ENCODE measurements at regions not wholly inside any gene's neighbourhood (a gene's known extent, or its start where the extent isn't known, plus 50 kb on each side); places are given as distances from the start of the nearest gene placed in this dataset.

- Histone ChIP-seq H3K27me3 (replicated peaks) (no peaks in the 10 kb centered on the region), H3K27ac (no peak overlapping the region), H3K9me3 (replicated peaks) (peaks cover 3% of the 10 kb centered on the region; the same call in 1 of the 2 replicates), H3K4me3 (no peak overlapping the region), H3K4me1 (replicated peaks) (no peaks in the 10 kb centered on the region), H3K36me3 (no peaks in the 10 kb centered on the region)
- no peak for DNase-seq (ENCODE audit: low read depth in 1 of 2, low spot score in 2 of 2)
These were observed 104.1 kb upstream of the MROH9 start for GRCh38 chr1:170831276-170831675.

- H3K9me3 ChIP-seq (replicated peaks): peaks cover 3% of the 10 kb centered on the region; the same call in 1 of the 2 replicates
- H3K4me3 ChIP-seq: no peak overlapping the region
- no peak overlapping the region for H3K27ac ChIP-seq
- no peaks in the 10 kb centered on the region for H3K4me1 ChIP-seq (replicated peaks)
- no peak for DNase-seq (ENCODE audit: low read depth in 1 of 2, low spot score in 2 of 2)
- H3K36me3 ChIP-seq: no peaks in the 10 kb centered on the region
- H3K27me3 ChIP-seq (replicated peaks): no peaks in the 10 kb centered on the region
These were observed 99.2 kb upstream of the MROH9 start for GRCh38 chr1:170836141-170836540.

- no peak for DNase-seq (ENCODE audit: low read depth in 1 of 2, low spot score in 2 of 2)
- no peaks in the 10 kb centered on the region for H3K36me3 ChIP-seq
- no peaks in the 10 kb centered on the region for H3K4me1 ChIP-seq (replicated peaks)
- no peaks in the 10 kb centered on the region for H3K27me3 ChIP-seq (replicated peaks)
- peaks cover 3% of the 10 kb centered on the region; the same call in 1 of the 2 replicates for H3K9me3 ChIP-seq (replicated peaks)
- H3K27ac ChIP-seq: no peak overlapping the region
- H3K4me3 ChIP-seq: no peak overlapping the region
These were observed 95.0 kb upstream of the MROH9 start for GRCh38 chr1:170840371-170840770.

GRCh38 chr1:170853302-170853701 lies 82.0 kb upstream of the MROH9 start:
- Histone ChIP-seq H3K4me3 (no peak overlapping the region), H3K36me3 (no peaks in the 10 kb centered on the region), H3K9me3 (replicated peaks) (no peaks in the 10 kb centered on the region), H3K4me1 (replicated peaks) (no peaks in the 10 kb centered on the region), H3K27me3 (replicated peaks) (no peaks in the 10 kb centered on the region), H3K27ac (no peak overlapping the region)
- no peak for DNase-seq (ENCODE audit: low read depth in 1 of 2, low spot score in 2 of 2)

GRCh38 chr1:170853867-170854266 lies 81.5 kb upstream of the MROH9 start:
- Histone ChIP-seq H3K4me1 (replicated peaks) (no peaks in the 10 kb centered on the region), H3K27me3 (replicated peaks) (no peaks in the 10 kb centered on the region), H3K9me3 (replicated peaks) (no peaks in the 10 kb centered on the region), H3K4me3 (no peak overlapping the region), H3K36me3 (no peaks in the 10 kb centered on the region), H3K27ac (no peak overlapping the region)
- DNase-seq (ENCODE audit: low read depth in 1 of 2, low spot score in 2 of 2): no peak

- Histone ChIP-seq H3K4me1 (replicated peaks) (no peaks in the 10 kb centered on the region), H3K27ac (no peak overlapping the region), H3K36me3 (no peaks in the 10 kb centered on the region), H3K9me3 (replicated peaks) (no peaks in the 10 kb centered on the region), H3K4me3 (no peak overlapping the region), H3K27me3 (replicated peaks) (no peaks in the 10 kb centered on the region)
- no peak for DNase-seq (ENCODE audit: low read depth in 1 of 2, low spot score in 2 of 2)
These were observed 80.7 kb upstream of the MROH9 start for GRCh38 chr1:170854677-170855076.

GRCh38 chr1:170856455-170856854 lies 78.9 kb upstream of the MROH9 start:
- Histone ChIP-seq H3K4me1 (replicated peaks) (no peaks in the 10 kb centered on the region), H3K27ac (no peak overlapping the region), H3K27me3 (replicated peaks) (no peaks in the 10 kb centered on the region), H3K4me3 (no peak overlapping the region), H3K9me3 (replicated peaks) (no peaks in the 10 kb centered on the region), H3K36me3 (no peaks in the 10 kb centered on the region)
- no peak for DNase-seq (ENCODE audit: low read depth in 1 of 2, low spot score in 2 of 2)

GRCh38 chr1:170857955-170858354 lies 77.4 kb upstream of the MROH9 start:
- H3K27me3 ChIP-seq (replicated peaks): no peaks in the 10 kb centered on the region
- H3K4me3 ChIP-seq: no peak overlapping the region
- H3K27ac ChIP-seq: no peak overlapping the region
- H3K9me3 ChIP-seq (replicated peaks): no peaks in the 10 kb centered on the region; the same call in 1 of the 2 replicates
- no peaks in the 10 kb centered on the region for H3K36me3 ChIP-seq
- no peaks in the 10 kb centered on the region for H3K4me1 ChIP-seq (replicated peaks)
- no peak for DNase-seq (ENCODE audit: low read depth in 1 of 2, low spot score in 2 of 2)

- H3K27ac ChIP-seq: no peak overlapping the region
- no peaks in the 10 kb centered on the region; the same call in 1 of the 2 replicates for H3K9me3 ChIP-seq (replicated peaks)
- no peaks in the 10 kb centered on the region for H3K4me1 ChIP-seq (replicated peaks)
- DNase-seq (ENCODE audit: low read depth in 1 of 2, low spot score in 2 of 2): no peak
- no peaks in the 10 kb centered on the region for H3K36me3 ChIP-seq
- H3K27me3 ChIP-seq (replicated peaks): no peaks in the 10 kb centered on the region
- no peak overlapping the region for H3K4me3 ChIP-seq
These were observed 71.7 kb upstream of the MROH9 start for GRCh38 chr1:170863621-170864020.

GRCh38 chr1:170864238-170864637 lies 71.1 kb upstream of the MROH9 start:
- Histone ChIP-seq H3K36me3 (no peaks in the 10 kb centered on the region), H3K27ac (no peak overlapping the region), H3K9me3 (replicated peaks) (no peaks in the 10 kb centered on the region; the same call in 1 of the 2 replicates), H3K27me3 (replicated peaks) (no peaks in the 10 kb centered on the region), H3K4me3 (no peak overlapping the region), H3K4me1 (replicated peaks) (no peaks in the 10 kb centered on the region)
- DNase-seq (ENCODE audit: low read depth in 1 of 2, low spot score in 2 of 2): no peak

GRCh38 chr1:170864876-170865538 lies 70.3 kb upstream of the MROH9 start:
- no peaks in the 10 kb centered on the region for H3K4me1 ChIP-seq (replicated peaks)
- H3K27me3 ChIP-seq (replicated peaks): 0 out of 2 replicates have a peak, but pooled peaks cover 2% of the 10 kb centered on the region
- H3K27ac ChIP-seq: no peak overlapping the region
- H3K36me3 ChIP-seq: no peaks in the 10 kb centered on the region
- no peak overlapping the region for H3K4me3 ChIP-seq
- no peak for DNase-seq (ENCODE audit: low read depth in 1 of 2, low spot score in 2 of 2)
- no peaks in the 10 kb centered on the region; the same call in 1 of the 2 replicates for H3K9me3 ChIP-seq (replicated peaks)

GRCh38 chr1:170866646-170867045 lies 68.7 kb upstream of the MROH9 start:
- Histone ChIP-seq H3K4me3 (no peak overlapping the region), H3K36me3 (no peaks in the 10 kb centered on the region)

GRCh38 chr1:170871868-170872267 lies 63.5 kb upstream of the MROH9 start:
- DNase-seq (ENCODE audit: low read depth in 1 of 2, low spot score in 2 of 2): no peak

More at GRCh38 chr1:170866646-170867045, 68.7 kb upstream of the MROH9 start:
- H3K9me3 ChIP-seq (replicated peaks): no peaks in the 10 kb centered on the region; the same call in 1 of the 2 replicates
- no peaks in the 10 kb centered on the region for H3K4me1 ChIP-seq (replicated peaks)
- H3K27ac ChIP-seq: no peak overlapping the region
- DNase-seq (ENCODE audit: low read depth in 1 of 2, low spot score in 2 of 2): no peak
- 0 out of 2 replicates have a peak, but pooled peaks cover 2% of the 10 kb centered on the region for H3K27me3 ChIP-seq (replicated peaks)

GRCh38 chr1:170872663-170873062 lies 62.7 kb upstream of the MROH9 start:
- no peaks in the 10 kb centered on the region for H3K36me3 ChIP-seq
- H3K9me3 ChIP-seq (replicated peaks): no peaks in the 10 kb centered on the region
- DNase-seq (ENCODE audit: low read depth in 1 of 2, low spot score in 2 of 2): no peak
- H3K27ac ChIP-seq: no peak overlapping the region
- H3K4me3 ChIP-seq: no peak overlapping the region
- H3K27me3 ChIP-seq (replicated peaks): 0 out of 2 replicates have a peak, but pooled peaks cover 2% of the 10 kb centered on the region
- H3K4me1 ChIP-seq (replicated peaks): no peaks in the 10 kb centered on the region

More at GRCh38 chr1:170871868-170872267, 63.5 kb upstream of the MROH9 start:
- no peak overlapping the region for H3K4me3 ChIP-seq
- no peaks in the 10 kb centered on the region for H3K9me3 ChIP-seq (replicated peaks)
- no peaks in the 10 kb centered on the region for H3K4me1 ChIP-seq (replicated peaks)
- no peaks in the 10 kb centered on the region for H3K36me3 ChIP-seq
- H3K27me3 ChIP-seq (replicated peaks): 0 out of 2 replicates have a peak, but pooled peaks cover 2% of the 10 kb centered on the region
- no peak overlapping the region for H3K27ac ChIP-seq
